Neural progenitor cell (in vitro differentiated cells): ENCODE measurements at regions not wholly inside any gene's neighbourhood (a gene's known extent, or its start where the extent isn't known, plus 50 kb on each side); places are given as distances from the start of the nearest gene placed in this dataset.

Experiments
- DNase-seq: peaks from one replicate; pipeline ENCODE4 v3.0.0-alpha.2; 2016; ENCODE audit warnings: low spot score
- H2AFZ ChIP-seq: fragments of 200-600 bp; sonication (generic); replicated peaks from 2 replicates; pipeline ENCODE4 v1.6.1; 2016; ENCODE audit warnings: antibody characterized with exemption
- H3F3A ChIP-seq: fragments of 200-600 bp; sonication (generic); 2 replicates; pipeline ENCODE4 v1.6.1; 2016; ENCODE audit warnings: antibody characterized with exemption, low read depth
- H3K27ac ChIP-seq: fragments of 200-600 bp; sonication (generic); 2 replicates; pipeline ENCODE4 v1.5.1; 2016; ENCODE audit warnings: mild to moderate bottlenecking
- H3K27me3 ChIP-seq: fragments of 200-600 bp; sonication (generic); 2 replicates; pipeline ENCODE4 v1.6.1; 2016; ENCODE audit warnings: mild to moderate bottlenecking, moderate library complexity
- H3K36me3 ChIP-seq: fragments of 200-600 bp; sonication (generic); 2 replicates; pipeline ENCODE4 v1.5.1; 2016
- H3K4me1 ChIP-seq: fragments of 200-600 bp; sonication (generic); 2 replicates; pipeline ENCODE4 v1.6.1; 2016; ENCODE audit warnings: mixed run types
- H3K4me2 ChIP-seq: fragments of 200-600 bp; sonication (generic); 2 replicates; pipeline ENCODE4 v1.6.1; 2016
- H3K4me3 ChIP-seq: fragments of 200-600 bp; sonication (generic); 2 replicates; pipeline ENCODE4 v1.5.1; 2016
- H3K79me2 ChIP-seq: fragments of 200-600 bp; sonication (generic); 2 replicates; pipeline ENCODE4 v1.6.1; 2016; ENCODE audit warnings: low read depth
- H3K9ac ChIP-seq: fragments of 200-600 bp; sonication (generic); 2 replicates; pipeline ENCODE4 v1.6.1; 2016
- H3K9me3 ChIP-seq: fragments of 200-600 bp; sonication (generic); 2 replicates; pipeline ENCODE4 v1.5.1; 2016; ENCODE audit warnings: low read depth
- H4K20me1 ChIP-seq: fragments of 200-600 bp; sonication (generic); 2 replicates; pipeline ENCODE4 v1.6.1; 2016; ENCODE audit warnings: low read depth
- H3K27ac Mint-ChIP-seq: 3 replicates; pipeline ENCODE4 v1.8.0; 2021; ENCODE audit warnings: mixed read lengths
- H3K27me3 Mint-ChIP-seq: 2 replicates; pipeline ENCODE4 v1.8.0; 2022; ENCODE audit warnings: low read depth, mild to moderate bottlenecking, inconsistent platforms, moderate library complexity, mixed read lengths; ENCODE audit not compliant: insufficient read depth
- H3K36me3 Mint-ChIP-seq: 3 replicates; pipeline ENCODE4 v1.8.0; 2021; ENCODE audit warnings: mixed read lengths
- H3K4me1 Mint-ChIP-seq: 3 replicates; pipeline ENCODE4 v1.8.0; 2021; ENCODE audit warnings: mixed read lengths
- H3K4me3 Mint-ChIP-seq: 3 replicates; pipeline ENCODE4 v1.8.0; 2021; ENCODE audit warnings: mild to moderate bottlenecking, moderate library complexity, mixed read lengths
- H3K9me3 Mint-ChIP-seq: 3 replicates; pipeline ENCODE4 v1.8.0; 2020; ENCODE audit warnings: mixed read lengths
- EZH2 ChIP-seq: fragments of 200-600 bp; sonication (generic); IDR thresholded peaks from 2 replicates; pipeline ENCODE4 v1.6.1; 2017; ENCODE audit warnings: antibody characterized with exemption, mild to moderate bottlenecking, moderate library complexity
- EZH2phosphoT487 ChIP-seq: fragments of 200-600 bp; sonication (generic); IDR thresholded peaks from 2 replicates; pipeline ENCODE4 v1.6.1; 2017; ENCODE audit warnings: antibody characterized with exemption
- TF ChIP-seq, protein P1 (sequence below): fragments of 200-600 bp; sonication (generic); IDR thresholded peaks from 2 replicates; pipeline ENCODE4 v1.5.1; 2017; ENCODE audit warnings: antibody characterized with exemption, mild to moderate bottlenecking

DNA sequence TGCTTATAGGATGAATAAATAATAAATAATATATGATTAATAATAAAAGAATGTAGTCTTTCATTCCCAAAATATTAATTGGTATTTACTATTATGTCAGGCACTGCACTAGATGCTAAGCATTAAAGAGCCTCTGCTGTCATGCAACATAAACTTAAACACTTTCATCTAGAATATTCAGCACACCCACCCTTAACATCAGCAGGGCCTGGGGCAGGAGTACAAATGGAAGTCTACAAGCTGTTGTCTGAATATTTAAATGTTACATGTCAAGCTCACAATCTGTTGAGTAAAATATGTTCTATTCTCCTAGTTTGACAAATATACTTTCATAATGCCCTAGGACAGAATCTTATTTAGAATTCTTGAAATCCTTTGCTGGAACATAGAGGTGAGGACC lies 395.1 kb downstream of the EPM2A start:
- H3F3A ChIP-seq, result no peaks in the 10 kb centered on the region
- no peaks in the 10 kb centered on the region for H3K27me3 ChIP-seq
- no peak overlapping the region for H3K4me2 ChIP-seq
- H3K4me1 ChIP-seq, result peaks cover 5% of the 10 kb centered on the region
- H3K4me3 ChIP-seq, result no peak overlapping the region
- no peak overlapping the region for H2AFZ ChIP-seq
- H3K36me3 Mint-ChIP-seq, result no peaks in the 10 kb centered on the region
- H3K9ac ChIP-seq, result no peak overlapping the region
- H3K4me3 Mint-ChIP-seq, result no peak overlapping the region
- no peaks in the 10 kb centered on the region for H3K9me3 Mint-ChIP-seq
- no peak overlapping the region for H3K27ac ChIP-seq
- no peaks in the 10 kb centered on the region for H3K36me3 ChIP-seq
- H3K4me1 Mint-ChIP-seq, result no peaks in the 10 kb centered on the region
- H3K27ac Mint-ChIP-seq, result no peak overlapping the region
- H4K20me1 ChIP-seq, result no peaks in the 10 kb centered on the region
- H3K9me3 ChIP-seq, result no peaks in the 10 kb centered on the region
- TF ChIP-seq EZH2 (no peak), EZH2phosphoT487 (no peak)
- TF ChIP-seq, protein P1, sequence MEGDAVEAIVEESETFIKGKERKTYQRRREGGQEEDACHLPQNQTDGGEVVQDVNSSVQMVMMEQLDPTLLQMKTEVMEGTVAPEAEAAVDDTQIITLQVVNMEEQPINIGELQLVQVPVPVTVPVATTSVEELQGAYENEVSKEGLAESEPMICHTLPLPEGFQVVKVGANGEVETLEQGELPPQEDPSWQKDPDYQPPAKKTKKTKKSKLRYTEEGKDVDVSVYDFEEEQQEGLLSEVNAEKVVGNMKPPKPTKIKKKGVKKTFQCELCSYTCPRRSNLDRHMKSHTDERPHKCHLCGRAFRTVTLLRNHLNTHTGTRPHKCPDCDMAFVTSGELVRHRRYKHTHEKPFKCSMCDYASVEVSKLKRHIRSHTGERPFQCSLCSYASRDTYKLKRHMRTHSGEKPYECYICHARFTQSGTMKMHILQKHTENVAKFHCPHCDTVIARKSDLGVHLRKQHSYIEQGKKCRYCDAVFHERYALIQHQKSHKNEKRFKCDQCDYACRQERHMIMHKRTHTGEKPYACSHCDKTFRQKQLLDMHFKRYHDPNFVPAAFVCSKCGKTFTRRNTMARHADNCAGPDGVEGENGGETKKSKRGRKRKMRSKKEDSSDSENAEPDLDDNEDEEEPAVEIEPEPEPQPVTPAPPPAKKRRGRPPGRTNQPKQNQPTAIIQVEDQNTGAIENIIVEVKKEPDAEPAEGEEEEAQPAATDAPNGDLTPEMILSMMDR, result no peak
- DNase-seq, result no peak
- peaks cover 3% of the 10 kb centered on the region for H3K27me3 Mint-ChIP-seq
- H3K79me2 ChIP-seq, result no peaks in the 10 kb centered on the region

DNA sequence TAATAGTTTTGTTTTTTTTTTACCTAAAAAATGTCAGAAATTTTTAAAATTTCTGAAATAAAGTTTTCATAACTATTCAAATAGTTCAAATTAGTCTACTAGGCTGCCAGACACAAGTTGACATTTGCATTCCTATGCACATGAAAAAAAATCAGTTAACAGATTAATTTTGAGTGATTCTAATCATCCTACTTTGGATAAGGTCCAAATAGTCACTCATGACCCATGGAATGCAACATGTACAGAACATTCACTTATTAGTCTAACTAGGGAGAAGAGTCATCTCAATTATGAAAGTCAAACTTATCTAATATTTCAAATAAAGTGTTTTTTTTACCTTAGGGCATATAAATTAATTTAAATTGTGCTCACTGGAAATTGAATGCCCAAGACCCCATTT lies 390.2 kb downstream of the EPM2A start:
- Histone ChIP-seq H3K79me2 (no peaks in the 10 kb centered on the region), H2AFZ (no peak overlapping the region), H3K9me3 (no peaks in the 10 kb centered on the region), H3K4me1 (peaks cover 12% of the 10 kb centered on the region), H3K4me3 (no peak overlapping the region), H3K27me3 (no peaks in the 10 kb centered on the region), H4K20me1 (no peaks in the 10 kb centered on the region), H3F3A (no peaks in the 10 kb centered on the region), H3K27ac (no peak overlapping the region), H3K4me2 (no peak overlapping the region), H3K9ac (no peak overlapping the region), H3K36me3 (no peaks in the 10 kb centered on the region)
- Mint-ChIP-seq H3K9me3 (no peaks in the 10 kb centered on the region), H3K4me3 (no peak overlapping the region), H3K36me3 (no peaks in the 10 kb centered on the region), H3K27me3 (peaks cover 3% of the 10 kb centered on the region), H3K4me1 (peaks cover 8% of the 10 kb centered on the region), H3K27ac (no peak overlapping the region)
- no peak for TF ChIP-seq EZH2
- TF ChIP-seq, protein P1, result no peak
- TF ChIP-seq EZH2phosphoT487, result no peak
- no peak for DNase-seq

GRCh38 chr6:145347216-145347615 lies 388.1 kb downstream of the EPM2A start:
- Histone ChIP-seq H3K27me3 (no peaks in the 10 kb centered on the region), H4K20me1 (no peaks in the 10 kb centered on the region), H3K27ac (no peak overlapping the region), H3K9me3 (no peaks in the 10 kb centered on the region), H2AFZ (no peak overlapping the region), H3K9ac (no peak overlapping the region), H3K4me1 (peaks cover 12% of the 10 kb centered on the region), H3K4me2 (no peak overlapping the region), H3F3A (no peaks in the 10 kb centered on the region), H3K36me3 (no peaks in the 10 kb centered on the region), H3K79me2 (no peaks in the 10 kb centered on the region), H3K4me3 (no peak overlapping the region)
- Mint-ChIP-seq H3K27ac (no peak overlapping the region), H3K36me3 (no peaks in the 10 kb centered on the region), H3K4me1 (peaks cover 13% of the 10 kb centered on the region), H3K27me3 (no peaks in the 10 kb centered on the region), H3K9me3 (no peaks in the 10 kb centered on the region), H3K4me3 (no peak overlapping the region)
- DNase-seq, result no peak
- TF ChIP-seq, protein P1, result no peak
- TF ChIP-seq EZH2phosphoT487, result no peak
